WTC11 (cell line): ENCODE measurements at regions not wholly inside any gene's neighbourhood (a gene's known extent, or its start where the extent isn't known, plus 50 kb on each side); places are given as distances from the start of the nearest gene placed in this dataset.

ENCODE experiments used
- KAT7 ChIP-seq: sonication (generic); formaldehyde crosslinking; IDR thresholded peaks from 2 replicates; pipeline ENCODE4 v1.8.1; 2023; ENCODE audit warnings: missing genetic modification reagents, mild to moderate bottlenecking, borderline replicate concordance
- NR2C2 ChIP-seq: sonication (generic); formaldehyde crosslinking; IDR thresholded peaks from 2 replicates; pipeline ENCODE4 v1.8.0; 2022; ENCODE audit warnings: mild to moderate bottlenecking, missing genetic modification reagents
- USF2 ChIP-seq: sonication (generic); formaldehyde crosslinking; IDR thresholded peaks from 2 replicates; pipeline ENCODE4 v1.8.1; 2023; ENCODE audit warnings: mild to moderate bottlenecking, missing genetic modification reagents, moderate library complexity
- ZBTB21 ChIP-seq: sonication (generic); formaldehyde crosslinking; IDR thresholded peaks from 2 replicates; pipeline ENCODE4 v1.8.1; 2023; ENCODE audit warnings: mild to moderate bottlenecking, missing genetic modification reagents, borderline replicate concordance
- TF ChIP-seq, protein P1 (sequence below): fragments of 200-600 bp; IDR thresholded peaks from 2 replicates; pipeline ENCODE4 v1.8.0; 2022; ENCODE audit warnings: antibody characterized with exemption
- TF ChIP-seq, protein P2 (sequence below): fragments of 250-450 bp; sonication (Bioruptor Pico); IDR thresholded peaks from 2 replicates; pipeline ENCODE4 v1.9.0; 2021; ENCODE audit warnings: mild to moderate bottlenecking

DNA sequence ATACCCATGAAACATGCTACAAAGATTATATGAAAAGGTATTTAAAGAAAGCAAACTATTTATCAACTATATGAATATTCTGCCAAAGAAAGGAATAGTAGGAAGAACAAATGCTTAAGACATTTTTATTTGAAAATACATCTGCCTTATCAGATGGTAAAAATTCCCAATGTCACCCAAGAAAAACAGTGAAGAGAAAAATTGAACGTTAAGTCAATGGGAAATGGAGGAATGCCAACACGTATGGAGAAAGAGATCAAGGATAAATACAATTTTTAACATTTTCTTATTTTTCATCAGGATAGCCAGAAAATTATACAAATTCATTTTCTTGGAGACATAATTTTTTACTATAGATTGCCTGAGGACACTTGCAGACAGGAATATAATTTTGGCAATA, 394.2 kb downstream of the ZEB2 start:
- TF ChIP-seq, protein P1, sequence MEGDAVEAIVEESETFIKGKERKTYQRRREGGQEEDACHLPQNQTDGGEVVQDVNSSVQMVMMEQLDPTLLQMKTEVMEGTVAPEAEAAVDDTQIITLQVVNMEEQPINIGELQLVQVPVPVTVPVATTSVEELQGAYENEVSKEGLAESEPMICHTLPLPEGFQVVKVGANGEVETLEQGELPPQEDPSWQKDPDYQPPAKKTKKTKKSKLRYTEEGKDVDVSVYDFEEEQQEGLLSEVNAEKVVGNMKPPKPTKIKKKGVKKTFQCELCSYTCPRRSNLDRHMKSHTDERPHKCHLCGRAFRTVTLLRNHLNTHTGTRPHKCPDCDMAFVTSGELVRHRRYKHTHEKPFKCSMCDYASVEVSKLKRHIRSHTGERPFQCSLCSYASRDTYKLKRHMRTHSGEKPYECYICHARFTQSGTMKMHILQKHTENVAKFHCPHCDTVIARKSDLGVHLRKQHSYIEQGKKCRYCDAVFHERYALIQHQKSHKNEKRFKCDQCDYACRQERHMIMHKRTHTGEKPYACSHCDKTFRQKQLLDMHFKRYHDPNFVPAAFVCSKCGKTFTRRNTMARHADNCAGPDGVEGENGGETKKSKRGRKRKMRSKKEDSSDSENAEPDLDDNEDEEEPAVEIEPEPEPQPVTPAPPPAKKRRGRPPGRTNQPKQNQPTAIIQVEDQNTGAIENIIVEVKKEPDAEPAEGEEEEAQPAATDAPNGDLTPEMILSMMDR: no peak
- TF ChIP-seq KAT7 (CRISPR knock-in tag): no peak
- TF ChIP-seq ZBTB21 (CRISPR knock-in tag): no peak
- TF ChIP-seq USF2 (CRISPR knock-in tag): no peak
- TF ChIP-seq NR2C2: no peak
- TF ChIP-seq, protein P2, sequence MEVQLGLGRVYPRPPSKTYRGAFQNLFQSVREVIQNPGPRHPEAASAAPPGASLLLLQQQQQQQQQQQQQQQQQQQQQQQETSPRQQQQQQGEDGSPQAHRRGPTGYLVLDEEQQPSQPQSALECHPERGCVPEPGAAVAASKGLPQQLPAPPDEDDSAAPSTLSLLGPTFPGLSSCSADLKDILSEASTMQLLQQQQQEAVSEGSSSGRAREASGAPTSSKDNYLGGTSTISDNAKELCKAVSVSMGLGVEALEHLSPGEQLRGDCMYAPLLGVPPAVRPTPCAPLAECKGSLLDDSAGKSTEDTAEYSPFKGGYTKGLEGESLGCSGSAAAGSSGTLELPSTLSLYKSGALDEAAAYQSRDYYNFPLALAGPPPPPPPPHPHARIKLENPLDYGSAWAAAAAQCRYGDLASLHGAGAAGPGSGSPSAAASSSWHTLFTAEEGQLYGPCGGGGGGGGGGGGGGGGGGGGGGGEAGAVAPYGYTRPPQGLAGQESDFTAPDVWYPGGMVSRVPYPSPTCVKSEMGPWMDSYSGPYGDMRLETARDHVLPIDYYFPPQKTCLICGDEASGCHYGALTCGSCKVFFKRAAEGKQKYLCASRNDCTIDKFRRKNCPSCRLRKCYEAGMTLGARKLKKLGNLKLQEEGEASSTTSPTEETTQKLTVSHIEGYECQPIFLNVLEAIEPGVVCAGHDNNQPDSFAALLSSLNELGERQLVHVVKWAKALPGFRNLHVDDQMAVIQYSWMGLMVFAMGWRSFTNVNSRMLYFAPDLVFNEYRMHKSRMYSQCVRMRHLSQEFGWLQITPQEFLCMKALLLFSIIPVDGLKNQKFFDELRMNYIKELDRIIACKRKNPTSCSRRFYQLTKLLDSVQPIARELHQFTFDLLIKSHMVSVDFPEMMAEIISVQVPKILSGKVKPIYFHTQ (CRISPR knock-in tag): no peak
